HEK293 (cell line): ENCODE measurements at regions not wholly inside any gene's neighbourhood (a gene's known extent, or its start where the extent isn't known, plus 50 kb on each side); places are given as distances from the start of the nearest gene placed in this dataset.

ENCODE experiments used
- CTCF ChIA-PET: fragments of 350-600 bp; formaldehyde crosslinking; extraction: SDS; loops from one replicate; lab custom pipeline; 2021; ENCODE audit warnings: antibody characterized with exemption; lab: Yijun Ruan, JAX
- POLR2A ChIA-PET: fragments of 300-600 bp; formaldehyde crosslinking; extraction: SDS; loops from one replicate; lab custom pipeline; 2020; ENCODE audit warnings: antibody characterized with exemption, inconsistent platforms; lab: Yijun Ruan, JAX
- H3K27ac ChIP-seq: fragments of 200-500 bp; sonication (Bioruptor generic); 2 replicates; pipeline ENCODE4 v1.5.1; 2014; ENCODE audit warnings: low read depth, low read length, control low read depth, inconsistent platforms; ENCODE audit errors: extremely low read depth
- H3K36me3 ChIP-seq, 2 experiments: fragments of 200-500 bp in 1 of 2; sonication (Bioruptor generic) in 1 of 2; 1 replicate in 1 of 2; 2 replicates in 1 of 2; pipeline ENCODE4 v1.5.1; 2014 to 2017; ENCODE audit warnings: inconsistent platforms in 2 of 2, low read length in 2 of 2; ENCODE audit not compliant: control insufficient read depth in 2 of 2, insufficient read depth in 1 of 2
- H3K4me1 ChIP-seq: fragments of 200-500 bp; sonication (Bioruptor generic); 2 replicates; pipeline ENCODE4 v1.5.1; 2014; ENCODE audit warnings: mild to moderate bottlenecking, low read length, inconsistent platforms; ENCODE audit not compliant: control insufficient read depth, insufficient read depth
- H3K4me3 ChIP-seq: 2 replicates; pipeline ENCODE4 v1.5.1; 2011; ENCODE audit warnings: low read depth, mild to moderate bottlenecking, control low read depth, low read length, moderate library complexity
- H3K9me3 ChIP-seq: fragments of 200-500 bp; sonication (Bioruptor generic); 2 replicates; pipeline ENCODE4 v1.5.1; 2014; ENCODE audit warnings: low read depth, low read length, inconsistent platforms; ENCODE audit not compliant: control insufficient read depth, insufficient read depth
- AEBP2 ChIP-seq: fragments of 450-650 bp; formaldehyde crosslinking; IDR thresholded peaks from 2 replicates; pipeline ENCODE4 v1.5.1; 2016; ENCODE audit warnings: missing biosample characterization, missing genetic modification characterization, borderline replicate concordance
- BCL11B ChIP-seq: fragments of 450-650 bp; formaldehyde crosslinking; IDR thresholded peaks from 2 replicates; pipeline ENCODE4 v1.5.1; 2016; ENCODE audit warnings: low read depth, missing biosample characterization, missing genetic modification characterization
- GLI4 ChIP-seq: fragments of 450-650 bp; formaldehyde crosslinking; IDR thresholded peaks from 2 replicates; pipeline ENCODE4 v1.5.1; 2016; ENCODE audit warnings: missing biosample characterization, missing genetic modification characterization
- HOXD13 ChIP-seq: sonication (generic); formaldehyde crosslinking; IDR thresholded peaks from 2 replicates; pipeline ENCODE4 v1.8.0; 2022; ENCODE audit warnings: missing genetic modification reagents, borderline replicate concordance
- KLF10 ChIP-seq: fragments of 450-650 bp; IDR thresholded peaks from 2 replicates; pipeline ENCODE4 v1.5.1; 2018; ENCODE audit warnings: missing biosample characterization, mild to moderate bottlenecking, missing genetic modification characterization
- KLF8 ChIP-seq: fragments of 450-650 bp; formaldehyde crosslinking; IDR thresholded peaks from 2 replicates; pipeline ENCODE4 v1.5.1; 2016; ENCODE audit warnings: missing biosample characterization, missing genetic modification characterization
- KLF9 ChIP-seq: fragments of 450-650 bp; formaldehyde crosslinking; IDR thresholded peaks from 2 replicates; pipeline ENCODE4 v1.5.1; 2016; ENCODE audit warnings: missing biosample characterization, missing genetic modification characterization, low read depth
- MYNN ChIP-seq: fragments of 450-650 bp; formaldehyde crosslinking; IDR thresholded peaks from 2 replicates; pipeline ENCODE4 v1.5.1; 2016; ENCODE audit warnings: missing biosample characterization, missing genetic modification characterization, borderline replicate concordance
- SCRT2 ChIP-seq: fragments of 450-650 bp; formaldehyde crosslinking; IDR thresholded peaks from 2 replicates; pipeline ENCODE4 v1.5.1; 2016; ENCODE audit warnings: missing biosample characterization, missing genetic modification characterization
- ZNF114 ChIP-seq: fragments of 450-650 bp; formaldehyde crosslinking; IDR thresholded peaks from 2 replicates; pipeline ENCODE4 v1.5.0; 2017; ENCODE audit warnings: missing biosample characterization, missing genetic modification characterization
- ZNF146 ChIP-seq: fragments of 450-650 bp; formaldehyde crosslinking; IDR thresholded peaks from 2 replicates; pipeline ENCODE4 v1.5.1; 2016; ENCODE audit warnings: missing biosample characterization, missing genetic modification characterization
- ZNF157 ChIP-seq: fragments of 450-650 bp; formaldehyde crosslinking; IDR thresholded peaks from 2 replicates; pipeline ENCODE4 v1.5.1; 2016; ENCODE audit warnings: missing biosample characterization, missing genetic modification characterization
- ZNF2 ChIP-seq: fragments of 450-650 bp; formaldehyde crosslinking; IDR thresholded peaks from 2 replicates; pipeline ENCODE4 v1.5.1; 2016; ENCODE audit warnings: missing biosample characterization, missing genetic modification characterization
- ZNF292 ChIP-seq: fragments of 450-650 bp; formaldehyde crosslinking; IDR thresholded peaks from 2 replicates; pipeline ENCODE4 v1.5.1; 2016; ENCODE audit warnings: low read depth, missing biosample characterization, missing genetic modification characterization, borderline replicate concordance
- ZNF324 ChIP-seq: fragments of 450-650 bp; formaldehyde crosslinking; IDR thresholded peaks from 2 replicates; pipeline ENCODE4 v1.5.1; 2016; ENCODE audit warnings: missing biosample characterization, missing genetic modification characterization
- ZNF426 ChIP-seq: fragments of 450-650 bp; formaldehyde crosslinking; IDR thresholded peaks from 2 replicates; pipeline ENCODE4 v1.5.1; 2017; ENCODE audit warnings: missing biosample characterization, missing genetic modification characterization, mild to moderate bottlenecking, inconsistent platforms, moderate library complexity
- ZNF513 ChIP-seq: fragments of 450-650 bp; IDR thresholded peaks from 2 replicates; pipeline ENCODE4 v1.5.1; 2018; ENCODE audit warnings: missing biosample characterization, missing genetic modification characterization
- ZNF560 ChIP-seq: fragments of 450-650 bp; formaldehyde crosslinking; IDR thresholded peaks from 2 replicates; pipeline ENCODE4 v1.5.1; 2017; ENCODE audit warnings: missing biosample characterization, missing genetic modification characterization, borderline replicate concordance
- ZNF596 ChIP-seq: fragments of 450-650 bp; IDR thresholded peaks from 2 replicates; pipeline ENCODE4 v1.5.0; 2018; ENCODE audit warnings: missing biosample characterization, mild to moderate bottlenecking, missing genetic modification characterization, moderate library complexity
- ZNF621 ChIP-seq: fragments of 450-650 bp; formaldehyde crosslinking; IDR thresholded peaks from 2 replicates; pipeline ENCODE4 v1.5.1; 2017; ENCODE audit warnings: missing biosample characterization, missing genetic modification characterization
- ZNF654 ChIP-seq: fragments of 450-650 bp; formaldehyde crosslinking; IDR thresholded peaks from 2 replicates; pipeline ENCODE4 v1.5.1; 2016; ENCODE audit warnings: low read depth, missing biosample characterization, missing genetic modification characterization
- ZNF664 ChIP-seq: fragments of 450-650 bp; formaldehyde crosslinking; IDR thresholded peaks from 2 replicates; pipeline ENCODE4 v1.5.1; 2016; ENCODE audit warnings: missing biosample characterization, missing genetic modification characterization
- ZNF677 ChIP-seq: fragments of 450-650 bp; IDR thresholded peaks from 2 replicates; pipeline ENCODE4 v1.5.0; 2018; ENCODE audit warnings: missing biosample characterization, mild to moderate bottlenecking, missing genetic modification characterization, moderate library complexity
- ZNF830 ChIP-seq: fragments of 450-650 bp; IDR thresholded peaks from 2 replicates; pipeline ENCODE4 v1.5.0; 2018; ENCODE audit warnings: missing biosample characterization, missing genetic modification characterization, low read depth, mild to moderate bottlenecking, moderate library complexity
- ZSCAN30 ChIP-seq: fragments of 450-650 bp; IDR thresholded peaks from 2 replicates; pipeline ENCODE4 v1.5.1; 2018; ENCODE audit warnings: missing biosample characterization, mild to moderate bottlenecking, missing genetic modification characterization, moderate library complexity
- TF ChIP-seq, protein P1 (sequence below): IDR thresholded peaks from 2 replicates; pipeline ENCODE4 v1.6.1; 2011; ENCODE audit warnings: mild to moderate bottlenecking, low read depth, low read length, borderline replicate concordance
- TF ChIP-seq, protein P2 (sequence below): fragments of 450-650 bp; formaldehyde crosslinking; IDR thresholded peaks from 2 replicates; pipeline ENCODE4 v1.5.1; 2017; ENCODE audit warnings: missing biosample characterization, missing genetic modification characterization

- TF ChIP-seq SCRT2 (peak; percentile 56), ZNF677 (tag by site-specific recombination) (no peak), ZNF513 (tag by site-specific recombination) (no peak), ZNF426 (tag by site-specific recombination) (no peak), AEBP2 (no peak)
Measured at GRCh38 chr6:56713254-56713672, 70.6 kb upstream of the DST start (continued).

- POLR2A ChIA-PET, result no interaction called here
- peaks cover 22% of the 10 kb centered on the region for H3K4me1 ChIP-seq
- no peak overlapping the region for H3K27ac ChIP-seq
- no peaks in the 10 kb centered on the region for H3K9me3 ChIP-seq
- TF ChIP-seq ZNF2 (tag by site-specific recombination) (no peak), ZNF114 (tag by site-specific recombination) (no peak), ZNF292 (no peak), ZSCAN30 (tag by site-specific recombination) (no peak), ZNF596 (tag by site-specific recombination) (no peak)
- no peaks in the 10 kb centered on the region for H3K36me3 ChIP-seq
- CTCF ChIA-PET, result interaction anchor here (0.6 to 10.2 kb wide), 15 partner anchors 11 to 223 kb away, joined by 3 to 120 read pairs (median 14); no protein-coding TSS in a partner anchor
- no peak overlapping the region for H3K4me3 ChIP-seq
Measured at GRCh38 chr6:56710967-56711366, 68.3 kb upstream of the DST start.

GRCh38 chr6:56709650-56710049 is 67.0 kb upstream of the DST start:
- CTCF ChIA-PET, result interaction anchor here (0.6 to 10.2 kb wide), 42 partner anchors 9 to 608 kb away, joined by 3 to 120 read pairs (median 5); partner anchors contain the start of genes DST and PRIM2
- H3K36me3 ChIP-seq, result no peaks in the 10 kb centered on the region
- TF ChIP-seq ZNF830 (tag by site-specific recombination) (no peak), ZNF560 (tag by site-specific recombination) (no peak), BCL11B (no peak), KLF8 (tag by site-specific recombination) (no peak), HOXD13 (CRISPR knock-in tag) (no peak), ZNF324 (no peak), ZNF621 (tag by site-specific recombination) (no peak), ZNF157 (tag by site-specific recombination) (no peak), ZNF664 (tag by site-specific recombination) (no peak), GLI4 (tag by site-specific recombination) (no peak), ZNF654 (tag by site-specific recombination) (no peak), MYNN (tag by site-specific recombination) (no peak), KLF9 (tag by site-specific recombination) (no peak), KLF10 (no peak), ZNF146 (no peak)
- TF ChIP-seq, protein P1, sequence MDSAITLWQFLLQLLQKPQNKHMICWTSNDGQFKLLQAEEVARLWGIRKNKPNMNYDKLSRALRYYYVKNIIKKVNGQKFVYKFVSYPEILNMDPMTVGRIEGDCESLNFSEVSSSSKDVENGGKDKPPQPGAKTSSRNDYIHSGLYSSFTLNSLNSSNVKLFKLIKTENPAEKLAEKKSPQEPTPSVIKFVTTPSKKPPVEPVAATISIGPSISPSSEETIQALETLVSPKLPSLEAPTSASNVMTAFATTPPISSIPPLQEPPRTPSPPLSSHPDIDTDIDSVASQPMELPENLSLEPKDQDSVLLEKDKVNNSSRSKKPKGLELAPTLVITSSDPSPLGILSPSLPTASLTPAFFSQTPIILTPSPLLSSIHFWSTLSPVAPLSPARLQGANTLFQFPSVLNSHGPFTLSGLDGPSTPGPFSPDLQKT, result no peak
- TF ChIP-seq, protein P2, sequence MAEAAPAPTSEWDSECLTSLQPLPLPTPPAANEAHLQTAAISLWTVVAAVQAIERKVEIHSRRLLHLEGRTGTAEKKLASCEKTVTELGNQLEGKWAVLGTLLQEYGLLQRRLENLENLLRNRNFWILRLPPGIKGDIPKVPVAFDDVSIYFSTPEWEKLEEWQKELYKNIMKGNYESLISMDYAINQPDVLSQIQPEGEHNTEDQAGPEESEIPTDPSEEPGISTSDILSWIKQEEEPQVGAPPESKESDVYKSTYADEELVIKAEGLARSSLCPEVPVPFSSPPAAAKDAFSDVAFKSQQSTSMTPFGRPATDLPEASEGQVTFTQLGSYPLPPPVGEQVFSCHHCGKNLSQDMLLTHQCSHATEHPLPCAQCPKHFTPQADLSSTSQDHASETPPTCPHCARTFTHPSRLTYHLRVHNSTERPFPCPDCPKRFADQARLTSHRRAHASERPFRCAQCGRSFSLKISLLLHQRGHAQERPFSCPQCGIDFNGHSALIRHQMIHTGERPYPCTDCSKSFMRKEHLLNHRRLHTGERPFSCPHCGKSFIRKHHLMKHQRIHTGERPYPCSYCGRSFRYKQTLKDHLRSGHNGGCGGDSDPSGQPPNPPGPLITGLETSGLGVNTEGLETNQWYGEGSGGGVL (tag by site-specific recombination), result no peak
- TF ChIP-seq, all 188 proteins: peak for 0
- no peaks in the 10 kb centered on the region for H3K9me3 ChIP-seq
- POLR2A ChIA-PET, result interaction anchor here (0.6 kb wide), 1 partner anchor 246 kb away, joined by 3 read pairs; the partner anchor contains the start of gene BEND6
- no peak overlapping the region for H3K4me3 ChIP-seq
- peaks cover 14% of the 10 kb centered on the region for H3K4me1 ChIP-seq
- no peak overlapping the region for H3K27ac ChIP-seq
